ENCODE measurements at regions not wholly inside any gene's neighbourhood (a gene's known extent, or its start where the extent isn't known, plus 50 kb on each side); places are given as distances from the start of the nearest gene placed in this dataset.

DNA sequence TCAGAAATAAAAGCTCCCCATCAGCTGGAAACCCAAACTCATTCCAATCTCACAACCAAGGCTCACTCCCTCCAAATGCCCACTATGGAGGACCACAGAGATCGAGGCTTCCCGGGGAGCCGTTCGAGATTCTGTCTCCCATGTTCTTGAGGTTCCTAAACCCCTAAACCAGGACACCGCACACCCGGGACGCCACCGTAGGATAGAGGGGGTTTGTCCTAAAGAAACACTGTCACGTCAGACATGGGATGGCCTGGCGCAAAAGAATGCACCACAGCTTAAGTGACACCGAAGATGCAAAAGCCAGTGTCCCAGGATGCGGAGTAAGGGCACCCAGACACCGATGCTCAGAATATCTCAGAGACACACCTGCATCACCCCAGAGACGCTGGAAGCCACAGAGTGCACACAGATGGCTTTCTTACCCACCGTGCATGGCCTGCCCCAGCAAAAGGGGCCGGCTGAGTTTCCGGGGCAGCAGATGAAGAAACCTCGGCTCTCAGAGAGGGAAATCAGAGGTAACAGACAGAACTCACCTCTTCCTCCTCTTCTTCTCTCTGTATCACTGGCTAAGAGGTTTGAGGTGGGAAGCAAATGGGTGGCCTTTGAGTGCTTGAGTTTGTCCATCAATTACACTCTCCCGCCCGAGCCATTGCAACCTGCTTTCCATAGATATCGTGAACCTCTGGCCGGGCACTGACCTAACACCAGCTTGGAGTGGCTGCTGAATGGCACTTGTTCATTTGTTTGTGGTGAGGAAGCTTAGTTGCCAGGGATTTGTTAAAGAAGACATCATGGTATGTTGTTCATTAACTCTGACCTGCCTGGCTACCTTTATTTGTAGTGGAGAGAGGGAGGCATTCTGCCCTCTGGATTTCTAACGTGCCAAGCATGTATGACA is 65.1 kb upstream of the TNRC6C start:
- H2BK15ac ChIP-seq (replicated peaks; ENCODE audit: low read depth): no peak overlapping the region
- no peak overlapping the region for H4K8ac ChIP-seq (ENCODE audit: low read depth, low read length)
- no peaks in the 10 kb centered on the region for H3K79me2 ChIP-seq (ENCODE audit: control insufficient read depth, insufficient read depth, low read length)
- H3K56ac ChIP-seq (ENCODE audit: low read length): no peak overlapping the region
- H3K4me1 ChIP-seq (ENCODE audit: control insufficient read depth, low read depth, low read length): no peaks in the 10 kb centered on the region
- peaks cover 2% of the 10 kb centered on the region for H3K27me3 ChIP-seq (ENCODE audit: insufficient read depth, low read length, poor library complexity)
- no peak overlapping the region for H3K23ac ChIP-seq (ENCODE audit: low read length)
- H3K18ac ChIP-seq (ENCODE audit: low read length): no peak overlapping the region
- H3K27ac ChIP-seq (ENCODE audit: low read depth, low read length): no peak overlapping the region
- H3K79me1 ChIP-seq (ENCODE audit: low read length): no peaks in the 10 kb centered on the region
- H2BK120ac ChIP-seq (ENCODE audit: low read depth, low read length): no peak overlapping the region
- WGBS (ENCODE audit: extremely low coverage, insufficient coverage, low lambda C conversion rate): no CpG with 5 or more reads among the region's 23 CpGs
- no peak overlapping the region for H3K4me3 ChIP-seq (ENCODE audit: low read length)
- H2AK5ac ChIP-seq (ENCODE audit: low read length): no peak overlapping the region
- H3K36me3 ChIP-seq (ENCODE audit: control insufficient read depth, insufficient read depth, low read length): no peaks in the 10 kb centered on the region
- no peak overlapping the region for H3K9ac ChIP-seq (ENCODE audit: low read length)
- H3K4me2 ChIP-seq (ENCODE audit: low read length): no peak overlapping the region
- H4K5ac ChIP-seq (ENCODE audit: low read length): no peak overlapping the region
- DNase-seq: no peak
- no peak overlapping the region for H3K4ac ChIP-seq (ENCODE audit: low read depth, low read length)
- H2BK5ac ChIP-seq (ENCODE audit: low read length): no peak overlapping the region

DNA sequence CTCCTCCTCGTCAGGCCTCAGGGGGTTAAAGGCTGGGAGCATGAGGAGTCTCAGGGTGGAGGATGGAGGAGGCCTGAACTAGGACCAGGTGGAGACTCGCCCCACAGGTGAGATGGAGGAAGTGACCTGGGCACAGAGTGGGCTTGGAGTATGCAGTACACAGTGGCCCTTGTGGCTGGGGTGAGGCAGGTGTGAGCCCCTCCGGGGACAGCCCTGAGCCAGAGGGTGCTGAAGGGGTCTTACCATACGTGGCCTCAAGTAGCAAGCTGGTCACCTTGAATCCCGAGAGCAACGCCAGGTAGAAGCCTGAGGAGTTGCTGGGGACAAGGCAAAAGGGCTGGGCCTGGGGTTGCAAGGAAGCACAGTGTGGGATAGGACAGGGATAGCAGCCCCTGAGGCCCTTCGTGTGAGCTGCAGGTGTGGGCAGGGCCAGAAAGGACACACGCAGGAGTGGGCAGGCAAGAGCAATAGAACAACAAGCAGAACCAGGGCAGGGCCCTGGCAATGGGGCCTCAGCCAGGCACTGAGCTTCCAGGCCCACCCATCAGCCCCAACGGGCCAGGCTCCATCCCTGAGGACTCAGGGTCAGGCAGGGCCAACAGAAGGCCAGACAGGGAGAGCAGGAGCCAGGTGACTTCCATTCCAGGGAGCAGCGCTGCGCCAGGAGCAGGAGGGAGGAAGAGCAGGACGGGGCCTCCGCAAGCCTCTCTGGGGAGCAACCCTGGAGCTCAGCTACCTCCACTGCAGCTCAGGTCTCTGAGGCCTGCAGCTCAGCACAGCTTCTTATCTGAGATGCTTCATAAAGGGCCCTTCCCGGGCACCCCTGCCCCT is 64.2 kb upstream of the TNRC6C start:
- H3K23ac ChIP-seq (ENCODE audit: low read length): no peak overlapping the region
- H3K27ac ChIP-seq (ENCODE audit: low read depth, low read length): no peak overlapping the region
- no peak overlapping the region for H2BK15ac ChIP-seq (replicated peaks; ENCODE audit: low read depth)
- no peak overlapping the region for H2AK5ac ChIP-seq (ENCODE audit: low read length)
- no peaks in the 10 kb centered on the region for H3K27me3 ChIP-seq (ENCODE audit: insufficient read depth, low read length, poor library complexity)
- no peak overlapping the region for H3K18ac ChIP-seq (ENCODE audit: low read length)
- H3K4me2 ChIP-seq (ENCODE audit: low read length): no peak overlapping the region
- no peaks in the 10 kb centered on the region for H3K36me3 ChIP-seq (ENCODE audit: control insufficient read depth, insufficient read depth, low read length)
- H3K9ac ChIP-seq (ENCODE audit: low read length): no peak overlapping the region
- WGBS (ENCODE audit: extremely low coverage, insufficient coverage, low lambda C conversion rate): no CpG with 5 or more reads among the region's 14 CpGs
- no peaks in the 10 kb centered on the region for H3K4me1 ChIP-seq (ENCODE audit: control insufficient read depth, low read depth, low read length)
- no peaks in the 10 kb centered on the region for H3K79me1 ChIP-seq (ENCODE audit: low read length)
- H4K5ac ChIP-seq (ENCODE audit: low read length): no peak overlapping the region
- H2BK5ac ChIP-seq (ENCODE audit: low read length): no peak overlapping the region
- no peak for DNase-seq
- no peaks in the 10 kb centered on the region for H3K79me2 ChIP-seq (ENCODE audit: control insufficient read depth, insufficient read depth, low read length)
- no peak overlapping the region for H4K8ac ChIP-seq (ENCODE audit: low read depth, low read length)
- H2BK120ac ChIP-seq (ENCODE audit: low read depth, low read length): no peak overlapping the region
- no peak overlapping the region for H3K4ac ChIP-seq (ENCODE audit: low read depth, low read length)
- H3K56ac ChIP-seq (ENCODE audit: low read length): no peak overlapping the region
- H3K4me3 ChIP-seq (ENCODE audit: low read length): no peak overlapping the region

DNA sequence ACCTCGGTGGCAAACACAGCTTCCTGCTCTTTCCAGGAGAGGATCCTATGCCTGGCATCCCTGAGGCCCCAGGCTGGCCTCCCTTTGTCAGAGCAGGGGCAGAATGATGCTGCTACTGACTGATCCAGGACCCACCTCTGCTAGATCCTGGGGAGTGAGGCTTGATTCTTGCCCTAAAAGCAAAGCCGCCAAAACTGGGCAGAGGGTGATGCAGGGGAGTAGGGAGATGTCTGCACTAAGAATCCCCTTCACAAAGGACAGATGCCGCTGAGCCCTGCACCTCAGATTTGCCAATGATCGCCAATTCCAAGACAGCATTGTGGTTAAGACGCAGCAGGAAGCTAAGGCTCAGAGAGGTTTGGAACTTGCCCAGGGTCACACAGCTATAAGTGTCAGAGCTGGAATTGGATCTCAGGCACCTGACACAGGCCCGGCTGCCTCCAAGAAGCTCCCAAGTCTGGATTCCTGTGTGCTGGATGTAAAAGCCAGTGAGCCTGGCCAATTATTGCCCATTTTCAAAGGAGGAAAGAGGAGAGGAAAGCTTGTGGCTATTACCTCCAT is 60.7 kb upstream of the TNRC6C start:
- Histone ChIP-seq H3K18ac (ENCODE audit: low read length) (no peak overlapping the region), H4K5ac (ENCODE audit: low read length) (no peak overlapping the region), H3K9ac (ENCODE audit: low read length) (no peak overlapping the region), H3K36me3 (ENCODE audit: control insufficient read depth, insufficient read depth, low read length) (no peaks in the 10 kb centered on the region), H3K4ac (ENCODE audit: low read depth, low read length) (no peak overlapping the region), H3K27me3 (ENCODE audit: insufficient read depth, low read length, poor library complexity) (no peaks in the 10 kb centered on the region), H3K4me2 (ENCODE audit: low read length) (no peak overlapping the region), H3K79me1 (ENCODE audit: low read length) (no peaks in the 10 kb centered on the region), H2BK120ac (ENCODE audit: low read depth, low read length) (no peak overlapping the region), H4K8ac (ENCODE audit: low read depth, low read length) (no peak overlapping the region), H3K79me2 (ENCODE audit: control insufficient read depth, insufficient read depth, low read length) (no peaks in the 10 kb centered on the region), H3K4me3 (ENCODE audit: low read length) (no peak overlapping the region), H3K4me1 (ENCODE audit: control insufficient read depth, low read depth, low read length) (no peaks in the 10 kb centered on the region), H2BK15ac (replicated peaks; ENCODE audit: low read depth) (no peak overlapping the region), H2BK5ac (ENCODE audit: low read length) (no peak overlapping the region), H2AK5ac (ENCODE audit: low read length) (no peak overlapping the region), H3K56ac (ENCODE audit: low read length) (no peak overlapping the region), H3K23ac (ENCODE audit: low read length) (no peak overlapping the region), H3K27ac (ENCODE audit: low read depth, low read length) (no peak overlapping the region)
- DNase-seq: no peak
- no CpG with 5 or more reads among the region's 6 CpGs for WGBS (ENCODE audit: extremely low coverage, insufficient coverage, low lambda C conversion rate)

DNA sequence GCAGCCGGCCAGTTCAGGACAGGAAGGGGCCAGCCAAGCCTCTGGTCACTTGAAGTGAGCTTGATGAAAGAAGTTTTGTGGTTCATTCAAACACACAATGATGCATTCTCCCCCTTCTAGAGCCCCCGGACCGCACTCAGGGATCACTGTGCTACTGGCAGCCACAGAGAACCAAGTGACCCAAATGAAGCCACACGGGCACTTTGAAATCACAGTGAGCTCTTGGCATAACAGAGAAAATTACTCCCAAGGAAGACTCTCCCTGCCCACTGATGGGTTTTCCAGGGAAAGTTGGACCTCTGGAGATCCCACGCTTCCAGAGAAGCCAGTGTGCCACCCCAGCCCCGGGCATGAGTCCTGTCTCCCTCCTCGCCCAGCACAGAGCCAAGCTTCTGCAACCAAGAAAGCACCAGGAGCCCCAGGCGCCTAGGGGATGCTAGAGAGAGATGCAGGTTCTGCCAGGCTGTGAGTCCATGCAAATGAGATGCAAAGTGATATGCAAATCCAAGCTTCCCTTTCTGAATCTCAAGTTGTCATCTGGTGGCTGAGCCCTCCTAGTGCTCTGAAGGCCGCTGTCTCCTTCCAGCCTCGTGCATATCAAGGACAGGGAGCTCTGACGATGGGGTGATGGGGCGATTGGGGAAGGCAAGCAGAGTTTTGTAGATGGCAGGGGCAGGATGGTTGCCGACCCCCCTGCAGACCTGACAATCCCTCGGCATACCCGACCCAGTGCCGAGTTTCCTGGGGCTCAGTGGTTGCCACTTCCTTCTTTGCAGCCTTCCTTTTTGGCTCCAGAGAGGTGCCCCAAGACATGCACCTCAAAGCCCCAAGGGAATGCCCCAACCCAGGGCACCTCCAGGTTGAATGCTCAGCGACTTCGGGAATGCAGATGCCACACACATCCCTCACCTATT is 59.7 kb upstream of the TNRC6C start:
- H2AK5ac ChIP-seq (ENCODE audit: low read length): no peak overlapping the region
- H3K4me3 ChIP-seq (ENCODE audit: low read length): no peak overlapping the region
- H4K8ac ChIP-seq (ENCODE audit: low read depth, low read length): no peak overlapping the region
- H3K4me2 ChIP-seq (ENCODE audit: low read length): no peak overlapping the region
- no peaks in the 10 kb centered on the region for H3K79me1 ChIP-seq (ENCODE audit: low read length)
- no peak overlapping the region for H3K27ac ChIP-seq (ENCODE audit: low read depth, low read length)
- WGBS (ENCODE audit: extremely low coverage, insufficient coverage, low lambda C conversion rate): no CpG with 5 or more reads among the region's 18 CpGs
- no peak for DNase-seq
- H3K9ac ChIP-seq (ENCODE audit: low read length): no peak overlapping the region
- H3K79me2 ChIP-seq (ENCODE audit: control insufficient read depth, insufficient read depth, low read length): no peaks in the 10 kb centered on the region
- H2BK15ac ChIP-seq (replicated peaks; ENCODE audit: low read depth): no peak overlapping the region
- no peaks in the 10 kb centered on the region for H3K36me3 ChIP-seq (ENCODE audit: control insufficient read depth, insufficient read depth, low read length)
- H3K4me1 ChIP-seq (ENCODE audit: control insufficient read depth, low read depth, low read length): no peaks in the 10 kb centered on the region
- no peak overlapping the region for H4K5ac ChIP-seq (ENCODE audit: low read length)
- H2BK120ac ChIP-seq (ENCODE audit: low read depth, low read length): no peak overlapping the region
- H3K56ac ChIP-seq (ENCODE audit: low read length): no peak overlapping the region
- no peak overlapping the region for H2BK5ac ChIP-seq (ENCODE audit: low read length)
- no peak overlapping the region for H3K23ac ChIP-seq (ENCODE audit: low read length)
- no peak overlapping the region for H3K4ac ChIP-seq (ENCODE audit: low read depth, low read length)
- H3K18ac ChIP-seq (ENCODE audit: low read length): no peak overlapping the region
- H3K27me3 ChIP-seq (ENCODE audit: insufficient read depth, low read length, poor library complexity): no peaks in the 10 kb centered on the region

DNA sequence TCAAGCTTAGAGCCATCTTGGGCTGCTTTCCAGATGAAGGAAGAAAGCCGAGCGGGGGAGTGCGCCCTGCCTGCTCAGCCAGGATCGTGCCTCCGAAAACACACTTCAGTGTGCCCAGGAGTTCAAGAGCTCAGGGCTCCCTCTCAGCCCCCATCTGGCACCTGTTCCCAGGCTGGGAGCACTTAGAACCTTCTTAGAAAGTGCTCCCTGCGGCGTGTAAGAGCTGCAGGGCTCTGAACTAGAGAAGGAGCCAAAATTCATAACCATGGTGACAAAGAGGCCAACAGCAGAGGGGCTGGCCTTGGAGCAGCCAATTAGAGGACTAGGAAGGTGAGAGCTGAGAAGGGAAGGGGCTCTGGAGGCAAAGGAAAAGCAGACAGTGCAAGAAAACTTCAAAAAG is 59.0 kb upstream of the TNRC6C start:
- Histone ChIP-seq H4K8ac (ENCODE audit: low read depth, low read length) (no peak overlapping the region), H2AK5ac (ENCODE audit: low read length) (no peak overlapping the region), H3K23ac (ENCODE audit: low read length) (no peak overlapping the region), H3K4ac (ENCODE audit: low read depth, low read length) (no peak overlapping the region), H3K27ac (ENCODE audit: low read depth, low read length) (no peak overlapping the region), H3K4me3 (ENCODE audit: low read length) (no peak overlapping the region), H3K79me2 (ENCODE audit: control insufficient read depth, insufficient read depth, low read length) (no peaks in the 10 kb centered on the region), H2BK5ac (ENCODE audit: low read length) (no peak overlapping the region), H2BK15ac (replicated peaks; ENCODE audit: low read depth) (no peak overlapping the region), H2BK120ac (ENCODE audit: low read depth, low read length) (no peak overlapping the region), H3K4me1 (ENCODE audit: control insufficient read depth, low read depth, low read length) (no peaks in the 10 kb centered on the region), H3K4me2 (ENCODE audit: low read length) (no peak overlapping the region), H4K5ac (ENCODE audit: low read length) (no peak overlapping the region), H3K27me3 (ENCODE audit: insufficient read depth, low read length, poor library complexity) (no peaks in the 10 kb centered on the region), H3K79me1 (ENCODE audit: low read length) (no peaks in the 10 kb centered on the region), H3K36me3 (ENCODE audit: control insufficient read depth, insufficient read depth, low read length) (no peaks in the 10 kb centered on the region), H3K56ac (ENCODE audit: low read length) (no peak overlapping the region), H3K9ac (ENCODE audit: low read length) (no peak overlapping the region), H3K18ac (ENCODE audit: low read length) (no peak overlapping the region)
- no CpG with 5 or more reads among the region's 7 CpGs for WGBS (ENCODE audit: extremely low coverage, insufficient coverage, low lambda C conversion rate)
- DNase-seq: no peak

Data from mesendoderm (in vitro differentiated cells).